HCT116 (cell line): ENCODE measurements at regions not wholly inside any gene's neighbourhood (a gene's known extent, or its start where the extent isn't known, plus 50 kb on each side); places are given as distances from the start of the nearest gene placed in this dataset.

Experiments used
- ATAC-seq: fragments of 200-7000 bp; cut with Tn5 transposase; 2 replicates; pipeline ENCODE4 v1.9.1; 2020; ENCODE audit warnings: mild to moderate bottlenecking, moderate library complexity
- BruUV-seq: library from RNA; stranded (reverse); fragments of 400-500 nt; replicated peaks from 2 replicates; lab custom pipeline; 2021; lab: Mats Ljungman, UMichigan
- CTCF ChIA-PET: fragments of 300-600 bp; sonication (Branson Sonifier 250); formaldehyde crosslinking; loops from one replicate; lab custom pipeline; 2021; ENCODE audit warnings: antibody characterized with exemption; lab: Charles Lee
- POLR2A ChIA-PET: fragments of 300-600, 350-600 bp; sonication (Branson Sonifier 250); formaldehyde crosslinking; loops from one replicate; lab custom pipeline; 2021; ENCODE audit warnings: antibody characterized with exemption; lab: Charles Lee
- RAD21 ChIA-PET, 2 experiments: fragments of 300-600 bp; sonication (Branson Sonifier 250); formaldehyde crosslinking; loops; one replicate each; lab custom pipeline; 2023; ENCODE audit warnings: low total read pairs in 2 of 2; ENCODE audit not compliant: uncharacterized antibody in 2 of 2, unreplicated experiment in 2 of 2, low non-redundant PET in 1 of 2; lab: Charles Lee
- DNase-seq: peaks from one replicate; pipeline ENCODE4 v3.0.0-alpha.2; 2010; ENCODE audit warnings: low read depth, low spot score
- H2AFZ ChIP-seq: fragments of 200-600 bp; shearing (Covaris generic), sonication (generic); 2 replicates; pipeline ENCODE4 v1.6.1; 2017; ENCODE audit warnings: low read depth, mixed run types, mixed read lengths, antibody characterized with exemption, low read length; ENCODE audit not compliant: poor library complexity, severe bottlenecking
- H3K27ac ChIP-seq: 2 replicates; pipeline ENCODE4 v1.5.1; 2012; ENCODE audit warnings: low read depth, low read length
- H3K27me3 ChIP-seq: fragments of 200-600 bp; sonication (generic); 2 replicates; pipeline ENCODE4 v1.6.1; 2016; ENCODE audit warnings: mixed run types, low read length, mixed read lengths; ENCODE audit not compliant: insufficient read depth
- H3K36me3 ChIP-seq, 2 experiments: fragments of 200-500 bp in 1 of 2; fragments of 200-600 bp in 1 of 2; sonication (Bioruptor generic) in 1 of 2; sonication (generic) in 1 of 2; 2 replicates each; pipeline versions ENCODE4 v1.5.1 to v1.6.1; 2014 to 2016; ENCODE audit warnings: low read length in 2 of 2, inconsistent platforms in 1 of 2, mixed read lengths in 1 of 2, mixed run types in 1 of 2; ENCODE audit not compliant: insufficient read depth in 2 of 2, control insufficient read depth in 1 of 2
- H3K4me1 ChIP-seq, 2 experiments: fragments of 200-600 bp in 1 of 2; sonication (generic) in 1 of 2; 2 replicates each; pipeline versions ENCODE4 v1.5.1 to v1.6.1; 2012 to 2017; ENCODE audit warnings: low read length in 2 of 2, inconsistent platforms in 1 of 2, mild to moderate bottlenecking in 1 of 2, mixed read lengths in 1 of 2, mixed run types in 1 of 2, moderate library complexity in 1 of 2; ENCODE audit not compliant: insufficient read depth in 2 of 2, control insufficient read depth in 1 of 2
- H3K4me2 ChIP-seq: fragments of 200-600 bp; sonication (generic); 2 replicates; pipeline ENCODE4 v1.6.1; 2017; ENCODE audit warnings: mixed run types, low read length, mixed read lengths
- H3K4me3 ChIP-seq, 2 experiments: fragments of 200-600 bp in 1 of 2; sonication (generic) in 1 of 2; replicated peaks in 1 of 2; 2 replicates each; pipeline ENCODE4 v1.5.1; 2011 to 2016; ENCODE audit warnings: low read length in 2 of 2, control low read depth in 1 of 2, low read depth in 1 of 2, mild to moderate bottlenecking in 1 of 2, mixed read lengths in 1 of 2, mixed run types in 1 of 2
- H3K79me2 ChIP-seq: fragments of 200-600 bp; sonication (generic); 2 replicates; pipeline ENCODE4 v1.6.1; 2017; ENCODE audit warnings: mild to moderate bottlenecking, mixed run types, low read length, moderate library complexity, mixed read lengths; ENCODE audit not compliant: insufficient read depth
- H3K9ac ChIP-seq: fragments of 200-600 bp; sonication (generic); 2 replicates; pipeline ENCODE4 v1.6.1; 2016; ENCODE audit warnings: low read length, mixed read lengths
- H3K9me2 ChIP-seq: fragments of 200-600 bp; sonication (generic), shearing (Covaris generic); 2 replicates; pipeline ENCODE4 v1.6.1; 2017; ENCODE audit warnings: mixed run types, mild to moderate bottlenecking, moderate library complexity; ENCODE audit not compliant: insufficient read depth
- H3K9me3 ChIP-seq, 2 experiments: fragments of 200-500 bp in 1 of 2; fragments of 200-600 bp in 1 of 2; sonication (Bioruptor generic) in 1 of 2; sonication (generic) in 1 of 2; 2 replicates each; pipeline ENCODE4 v1.6.1; 2014 to 2017; ENCODE audit warnings: low read length in 2 of 2, mixed read lengths in 2 of 2, inconsistent platforms in 1 of 2, low read depth in 1 of 2, mild to moderate bottlenecking in 1 of 2, mixed run types in 1 of 2, moderate library complexity in 1 of 2; ENCODE audit not compliant: control insufficient read depth in 1 of 2, insufficient read depth in 1 of 2
- H4K20me1 ChIP-seq: fragments of 200-600 bp; sonication (generic), shearing (Covaris generic); 2 replicates; pipeline ENCODE4 v1.6.1; 2017; ENCODE audit warnings: mixed run types, mild to moderate bottlenecking, moderate library complexity; ENCODE audit not compliant: insufficient read depth
- CEBPB ChIP-seq: IDR thresholded peaks from 2 replicates; pipeline ENCODE4 v1.6.1; 2012; ENCODE audit warnings: low read depth
- EGR1 ChIP-seq: IDR thresholded peaks from 2 replicates; pipeline ENCODE4 v1.6.1; 2012; ENCODE audit warnings: low read depth
- EZH2 ChIP-seq: fragments of 200-600 bp; sonication (generic); IDR thresholded peaks from 2 replicates; pipeline ENCODE4 v1.6.1; 2017; ENCODE audit warnings: antibody characterized with exemption, mixed run types
- EZH2phosphoT487 ChIP-seq: fragments of 200-600 bp; IDR thresholded peaks from 2 replicates; pipeline ENCODE4 v1.6.1; 2018; ENCODE audit warnings: antibody characterized with exemption, borderline replicate concordance
- JUND ChIP-seq: IDR thresholded peaks from 2 replicates; pipeline ENCODE4 v1.6.1; 2012
- SIN3A ChIP-seq: IDR thresholded peaks from 2 replicates; pipeline ENCODE4 v1.6.1; 2012; ENCODE audit warnings: low read depth
- ZFX ChIP-seq: fragments of 450-650 bp; IDR thresholded peaks from 2 replicates; pipeline ENCODE4 v1.6.1; 2017
- ZNF274 ChIP-seq: fragments of 200-500 bp; sonication (Bioruptor generic); IDR thresholded peaks from 2 replicates; pipeline ENCODE4 v1.6.1; 2014; ENCODE audit warnings: mild to moderate bottlenecking, low read depth, low read length, inconsistent platforms
- intact Hi-C: fragments of 100-400 bp; cut with micrococcal nuclease; formaldehyde crosslinking; loops from 2 replicates; pipeline ENCODE4 v1.10.0; 2022
- TF ChIP-seq, protein P1 (sequence below): IDR thresholded peaks from 2 replicates; pipeline ENCODE4 v1.6.1; 2012
- TF ChIP-seq, protein P2 (sequence below): IDR thresholded peaks from 2 replicates; pipeline ENCODE4 v1.6.1; 2012; ENCODE audit warnings: low read depth

DNA sequence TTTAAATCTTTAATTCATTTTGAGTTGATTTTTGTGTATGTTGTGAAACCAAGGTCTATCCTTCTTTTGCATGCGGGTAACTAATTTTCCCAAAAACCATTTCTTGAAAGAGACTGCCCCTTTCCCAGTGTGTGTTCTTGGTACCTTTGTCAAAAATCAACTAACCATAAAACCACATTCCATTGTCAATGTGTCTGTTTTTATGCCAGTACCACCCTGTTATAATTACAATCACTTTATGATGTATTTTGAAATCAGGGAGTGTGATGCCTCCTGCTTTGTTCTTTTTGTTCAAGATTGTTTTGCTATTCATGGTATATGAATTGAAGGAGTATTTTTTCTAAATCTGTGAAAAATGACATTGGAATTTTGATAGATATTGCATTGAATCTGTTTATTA lies 689.6 kb downstream of the TSN start:
- H4K20me1 ChIP-seq, result no peaks in the 10 kb centered on the region
- no peak for TF ChIP-seq ZNF274
- no peak for TF ChIP-seq EGR1
- TF ChIP-seq, protein P1, sequence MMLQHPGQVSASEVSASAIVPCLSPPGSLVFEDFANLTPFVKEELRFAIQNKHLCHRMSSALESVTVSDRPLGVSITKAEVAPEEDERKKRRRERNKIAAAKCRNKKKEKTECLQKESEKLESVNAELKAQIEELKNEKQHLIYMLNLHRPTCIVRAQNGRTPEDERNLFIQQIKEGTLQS, result no peak
- TF ChIP-seq ZFX, result no peak
- TF ChIP-seq SIN3A, result no peak
- TF ChIP-seq EZH2, result no peak
- no peak for TF ChIP-seq JUND
- TF ChIP-seq, protein P2, sequence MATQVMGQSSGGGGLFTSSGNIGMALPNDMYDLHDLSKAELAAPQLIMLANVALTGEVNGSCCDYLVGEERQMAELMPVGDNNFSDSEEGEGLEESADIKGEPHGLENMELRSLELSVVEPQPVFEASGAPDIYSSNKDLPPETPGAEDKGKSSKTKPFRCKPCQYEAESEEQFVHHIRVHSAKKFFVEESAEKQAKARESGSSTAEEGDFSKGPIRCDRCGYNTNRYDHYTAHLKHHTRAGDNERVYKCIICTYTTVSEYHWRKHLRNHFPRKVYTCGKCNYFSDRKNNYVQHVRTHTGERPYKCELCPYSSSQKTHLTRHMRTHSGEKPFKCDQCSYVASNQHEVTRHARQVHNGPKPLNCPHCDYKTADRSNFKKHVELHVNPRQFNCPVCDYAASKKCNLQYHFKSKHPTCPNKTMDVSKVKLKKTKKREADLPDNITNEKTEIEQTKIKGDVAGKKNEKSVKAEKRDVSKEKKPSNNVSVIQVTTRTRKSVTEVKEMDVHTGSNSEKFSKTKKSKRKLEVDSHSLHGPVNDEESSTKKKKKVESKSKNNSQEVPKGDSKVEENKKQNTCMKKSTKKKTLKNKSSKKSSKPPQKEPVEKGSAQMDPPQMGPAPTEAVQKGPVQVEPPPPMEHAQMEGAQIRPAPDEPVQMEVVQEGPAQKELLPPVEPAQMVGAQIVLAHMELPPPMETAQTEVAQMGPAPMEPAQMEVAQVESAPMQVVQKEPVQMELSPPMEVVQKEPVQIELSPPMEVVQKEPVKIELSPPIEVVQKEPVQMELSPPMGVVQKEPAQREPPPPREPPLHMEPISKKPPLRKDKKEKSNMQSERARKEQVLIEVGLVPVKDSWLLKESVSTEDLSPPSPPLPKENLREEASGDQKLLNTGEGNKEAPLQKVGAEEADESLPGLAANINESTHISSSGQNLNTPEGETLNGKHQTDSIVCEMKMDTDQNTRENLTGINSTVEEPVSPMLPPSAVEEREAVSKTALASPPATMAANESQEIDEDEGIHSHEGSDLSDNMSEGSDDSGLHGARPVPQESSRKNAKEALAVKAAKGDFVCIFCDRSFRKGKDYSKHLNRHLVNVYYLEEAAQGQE, result no peak
- no peak for TF ChIP-seq CEBPB
- TF ChIP-seq EZH2phosphoT487, result no peak
- no TSS peak for BruUV-seq
- no peak overlapping the region for H3K9ac ChIP-seq
- H3K4me1 ChIP-seq, result no peaks in the 10 kb centered on the region
- no peaks in the 10 kb centered on the region for H3K36me3 ChIP-seq
- ATAC-seq (no peak), DNase-seq (no peak)
- no peak overlapping the region for H3K27ac ChIP-seq
- no peaks in the 10 kb centered on the region for H3K9me2 ChIP-seq
- no peaks in the 10 kb centered on the region for H3K79me2 ChIP-seq
- H3K4me2 ChIP-seq, result no peak overlapping the region
- ChIA-PET CTCF (no interaction called here), POLR2A (no interaction called here), RAD21 (no interaction called here)
- no peaks in the 10 kb centered on the region for H3K27me3 ChIP-seq
- H3K9me3 ChIP-seq, result peaks cover 0 to 5% of the 10 kb centered on the region in 2 experiments; a peak in 1 of 4 replicates
- H3K4me3 ChIP-seq, result no peak overlapping the region
- intact Hi-C loops, result no loop called here
- H2AFZ ChIP-seq, result no peak overlapping the region
